GM10266 (cell line): ENCODE measurements at regions not wholly inside any gene's neighbourhood (a gene's known extent, or its start where the extent isn't known, plus 50 kb on each side); places are given as distances from the start of the nearest gene placed in this dataset.

ENCODE experiments used
- DNase-seq: peaks from one replicate; pipeline ENCODE4 v3.0.0; 2012; ENCODE audit errors: extremely low spot score
- TF ChIP-seq, protein P1 (sequence below): IDR thresholded peaks from 2 replicates; pipeline ENCODE4 v1.5.1; 2012; ENCODE audit warnings: mild to moderate bottlenecking, low read depth; ENCODE audit not compliant: control insufficient read depth, insufficient read depth; ENCODE audit errors: missing control alignments

DNA sequence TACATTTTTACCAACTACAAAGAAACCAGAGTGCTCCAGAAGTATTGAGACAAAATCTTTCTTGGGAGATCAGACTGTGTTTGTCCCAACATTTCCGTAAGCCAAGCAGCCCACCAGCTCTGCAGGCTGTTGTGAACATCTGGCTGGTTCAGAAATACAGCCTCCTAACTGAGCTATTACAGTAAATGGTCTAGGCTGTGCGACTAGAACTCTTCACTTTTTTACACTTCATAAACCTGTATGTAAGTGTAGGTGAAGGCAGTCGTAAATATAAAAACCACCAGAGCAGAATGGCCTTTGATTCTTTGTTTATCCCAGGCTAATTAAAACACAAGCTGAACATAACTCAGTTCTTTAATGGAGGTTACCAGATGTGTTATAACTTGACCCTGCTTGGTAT, 235.3 kb downstream of the ARRDC4 start:
- TF ChIP-seq, protein P1, sequence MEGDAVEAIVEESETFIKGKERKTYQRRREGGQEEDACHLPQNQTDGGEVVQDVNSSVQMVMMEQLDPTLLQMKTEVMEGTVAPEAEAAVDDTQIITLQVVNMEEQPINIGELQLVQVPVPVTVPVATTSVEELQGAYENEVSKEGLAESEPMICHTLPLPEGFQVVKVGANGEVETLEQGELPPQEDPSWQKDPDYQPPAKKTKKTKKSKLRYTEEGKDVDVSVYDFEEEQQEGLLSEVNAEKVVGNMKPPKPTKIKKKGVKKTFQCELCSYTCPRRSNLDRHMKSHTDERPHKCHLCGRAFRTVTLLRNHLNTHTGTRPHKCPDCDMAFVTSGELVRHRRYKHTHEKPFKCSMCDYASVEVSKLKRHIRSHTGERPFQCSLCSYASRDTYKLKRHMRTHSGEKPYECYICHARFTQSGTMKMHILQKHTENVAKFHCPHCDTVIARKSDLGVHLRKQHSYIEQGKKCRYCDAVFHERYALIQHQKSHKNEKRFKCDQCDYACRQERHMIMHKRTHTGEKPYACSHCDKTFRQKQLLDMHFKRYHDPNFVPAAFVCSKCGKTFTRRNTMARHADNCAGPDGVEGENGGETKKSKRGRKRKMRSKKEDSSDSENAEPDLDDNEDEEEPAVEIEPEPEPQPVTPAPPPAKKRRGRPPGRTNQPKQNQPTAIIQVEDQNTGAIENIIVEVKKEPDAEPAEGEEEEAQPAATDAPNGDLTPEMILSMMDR, result no peak
- DNase-seq, result no peak

DNA sequence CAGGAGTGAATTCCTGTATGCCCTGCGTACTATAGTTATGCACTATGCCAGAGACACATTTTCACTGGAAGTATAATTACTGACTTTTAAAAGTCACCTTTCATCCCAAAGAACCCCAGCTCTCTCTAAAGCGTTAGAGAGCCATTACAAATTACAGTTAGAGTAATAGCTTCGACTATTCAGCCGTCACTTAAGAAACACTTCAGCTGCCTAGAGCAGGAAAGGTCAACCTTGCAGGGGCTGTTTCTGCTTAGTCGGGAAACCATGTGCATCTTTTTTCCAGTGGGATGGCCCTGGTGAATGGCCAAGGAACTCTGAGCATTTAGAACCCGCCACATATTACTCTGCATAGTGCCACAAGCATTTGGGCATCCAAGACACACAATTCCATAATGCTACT, 235.9 kb downstream of the ARRDC4 start:
- TF ChIP-seq, protein P1, result no peak
- no peak for DNase-seq

DNA sequence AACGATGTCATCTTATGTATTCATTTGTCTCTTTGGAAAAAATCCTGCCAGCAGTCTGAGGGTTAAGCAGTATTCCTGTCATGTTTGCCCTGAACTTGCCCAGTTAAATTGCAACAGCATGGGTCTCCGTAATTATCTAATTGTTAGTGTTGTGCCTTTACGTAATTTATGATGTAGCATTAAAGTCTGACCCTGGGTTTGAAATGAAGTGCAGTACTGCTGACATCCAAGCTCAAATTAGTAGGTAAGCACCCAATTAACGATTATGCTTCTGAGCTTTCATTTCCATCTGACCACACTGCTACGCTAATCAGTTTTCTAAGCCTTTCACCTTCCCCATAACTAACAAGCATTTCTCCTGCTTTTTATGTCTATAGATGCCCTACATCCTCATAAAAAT, 241.8 kb downstream of the ARRDC4 start:
- TF ChIP-seq, protein P1, result no peak
- no peak for DNase-seq

DNA sequence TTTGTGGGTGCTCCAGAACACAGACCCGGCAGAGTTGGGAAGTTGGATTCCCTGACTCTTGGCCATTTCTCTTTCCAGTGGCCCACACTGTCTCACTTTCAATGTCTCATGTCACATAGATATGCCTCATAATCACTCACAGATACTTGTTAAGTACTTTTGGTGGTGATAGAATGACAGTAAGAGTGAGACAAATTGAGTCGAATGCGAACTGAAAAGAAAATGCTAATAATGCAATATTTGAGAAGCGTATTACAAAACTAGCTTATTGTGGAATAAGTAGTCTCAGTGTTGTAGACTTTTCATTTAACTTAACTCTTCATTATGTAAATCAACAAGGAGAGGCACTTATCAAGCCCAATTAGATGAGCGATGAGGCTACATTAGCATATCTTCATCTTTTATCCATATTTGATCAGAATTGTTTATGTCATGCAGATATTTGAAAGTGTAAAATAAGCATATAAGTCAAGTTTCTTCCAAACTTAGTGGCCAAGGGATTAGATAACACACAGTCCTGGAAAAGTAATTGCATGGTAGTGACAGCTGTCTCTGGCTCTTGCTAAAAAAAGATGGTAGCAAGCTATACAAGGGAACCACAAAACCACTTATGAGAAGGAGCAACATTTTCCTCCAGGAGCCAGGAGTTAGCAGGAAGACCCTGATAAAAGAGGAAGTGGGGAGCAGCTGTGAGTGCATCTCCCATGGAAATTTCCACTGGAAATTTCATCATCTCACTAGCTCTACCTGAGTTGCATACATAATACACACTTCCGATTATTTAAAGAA, 243.6 kb downstream of the ARRDC4 start:
- TF ChIP-seq, protein P1, result no peak
- DNase-seq, result no peak

DNA sequence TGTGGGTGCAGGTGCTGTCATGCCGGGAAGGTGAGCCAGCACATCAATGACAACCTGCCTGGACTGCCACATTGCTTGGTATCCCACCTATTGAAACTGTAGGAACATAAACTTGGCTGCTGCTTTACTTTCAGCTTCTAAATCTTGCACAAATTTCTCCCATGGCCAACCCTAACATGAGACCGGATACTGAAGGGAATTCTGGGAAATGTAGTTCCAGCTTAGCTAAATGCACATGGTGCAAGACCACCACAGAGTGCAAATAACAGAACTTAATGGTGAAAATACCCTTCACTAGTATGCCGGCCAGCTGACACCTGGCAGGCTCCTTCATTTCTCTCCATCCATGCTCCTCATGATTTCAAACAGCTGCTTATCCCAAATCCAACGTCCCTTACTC, 247.4 kb downstream of the ARRDC4 start:
- no peak for DNase-seq
- TF ChIP-seq, protein P1, result no peak

DNA sequence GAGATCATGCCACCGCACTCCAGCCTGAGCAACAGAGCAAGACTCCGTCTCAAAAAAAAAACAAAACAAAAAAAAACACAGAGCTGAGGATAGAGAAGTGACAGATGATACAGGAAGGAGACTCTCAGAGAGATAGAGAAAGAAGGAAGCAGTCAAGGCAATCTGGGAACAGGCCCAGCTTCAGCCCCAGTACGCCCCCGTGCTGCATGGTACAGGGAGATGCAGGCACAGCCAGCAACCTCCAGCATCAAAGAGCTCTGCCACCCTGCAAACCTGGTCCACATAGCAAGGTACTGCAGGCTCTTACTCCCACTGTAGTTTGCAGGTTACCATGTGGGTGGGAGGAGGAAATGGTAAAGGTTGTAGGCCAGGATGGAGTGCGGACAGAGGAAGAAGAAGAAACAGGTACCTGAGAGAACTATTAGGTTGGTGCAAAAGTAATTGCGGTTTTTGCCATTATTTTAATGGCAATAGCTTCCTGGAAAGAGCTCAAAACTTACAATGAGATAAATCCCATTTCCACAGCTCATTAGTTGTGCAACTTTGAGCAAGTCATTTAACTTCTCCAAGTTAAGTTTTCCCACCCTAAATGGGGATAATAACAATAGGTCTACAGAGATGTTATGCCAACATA, 253.0 kb downstream of the ARRDC4 start:
- TF ChIP-seq, protein P1, result no peak
- DNase-seq, result no peak

DNA sequence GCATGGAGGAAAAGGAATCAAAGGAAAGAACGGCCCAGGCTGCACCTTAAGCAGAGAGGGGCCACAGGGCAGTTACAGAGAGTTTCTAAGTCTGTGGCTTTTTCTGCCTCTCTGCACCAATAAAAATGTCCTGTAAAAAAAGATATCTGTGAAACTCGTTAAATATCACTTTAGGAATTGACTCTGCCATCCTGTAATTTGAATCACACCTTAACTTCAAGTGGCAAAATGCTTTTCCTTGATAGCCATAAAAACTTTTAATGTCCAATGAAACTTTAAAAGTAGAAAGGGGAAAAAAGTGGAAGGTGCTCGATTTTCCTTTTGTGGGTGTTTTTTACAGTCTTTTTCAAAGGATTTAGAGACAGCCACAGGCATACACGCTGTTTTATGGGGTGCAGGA, 255.7 kb downstream of the ARRDC4 start:
- DNase-seq, result no peak
- TF ChIP-seq, protein P1, result no peak
